NCI-H2227 treated with DMSO at 0.1 percent for 48 hours (cell line): ENCODE measurements at regions not wholly inside any gene's neighbourhood (a gene's known extent, or its start where the extent isn't known, plus 50 kb on each side); places are given as distances from the start of the nearest gene placed in this dataset.

Experiments used
- DNase-seq: peaks from one replicate; lab custom pipeline; 2025; lab: John Stamatoyannopoulos, UW

DNA sequence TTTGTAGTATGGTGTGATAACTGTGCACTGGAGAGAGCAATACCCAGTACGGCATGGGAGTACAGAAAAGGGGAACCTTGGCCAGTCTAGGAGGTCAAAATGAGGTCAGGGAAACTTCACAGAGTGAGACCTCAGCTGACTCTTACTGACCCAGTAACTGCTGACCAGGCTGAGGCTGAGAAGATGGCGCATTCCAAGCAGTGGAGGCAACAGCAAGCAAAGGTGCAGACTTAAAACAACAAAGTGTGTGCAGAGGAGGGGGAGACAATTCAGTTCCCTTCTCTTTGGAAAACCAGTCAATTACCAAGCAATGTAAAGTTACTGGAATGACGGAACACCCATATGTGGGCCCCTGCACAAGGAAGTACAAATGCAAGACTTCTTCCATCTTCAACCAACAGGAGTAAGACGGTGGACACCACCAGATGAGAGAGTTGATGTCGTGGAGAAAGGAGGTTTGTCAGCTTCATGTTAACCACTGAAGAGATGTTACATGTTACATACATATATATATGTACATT lies 54.6 kb upstream of the PRDX6 start:
- no peak for DNase-seq

DNA sequence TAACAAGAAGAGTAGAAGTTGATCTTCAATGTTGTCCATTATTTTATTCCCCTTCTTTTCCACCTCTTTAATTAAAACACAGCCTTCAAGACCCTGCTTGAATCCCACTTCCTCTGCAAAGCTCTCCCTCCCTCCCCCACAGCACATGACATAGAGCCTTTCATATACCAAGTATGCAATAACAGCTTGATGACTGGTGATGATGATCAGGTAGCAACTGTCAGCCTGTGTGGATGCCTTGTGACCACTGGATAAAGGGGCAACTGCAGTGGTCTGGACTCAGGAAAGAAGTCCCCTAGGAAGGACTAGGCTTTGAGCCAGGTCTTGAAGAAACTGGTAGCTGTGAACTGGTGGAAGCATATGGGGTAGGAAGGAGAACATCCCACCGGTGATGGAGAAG lies 53.8 kb upstream of the PRDX6 start:
- DNase-seq, result no peak

DNA sequence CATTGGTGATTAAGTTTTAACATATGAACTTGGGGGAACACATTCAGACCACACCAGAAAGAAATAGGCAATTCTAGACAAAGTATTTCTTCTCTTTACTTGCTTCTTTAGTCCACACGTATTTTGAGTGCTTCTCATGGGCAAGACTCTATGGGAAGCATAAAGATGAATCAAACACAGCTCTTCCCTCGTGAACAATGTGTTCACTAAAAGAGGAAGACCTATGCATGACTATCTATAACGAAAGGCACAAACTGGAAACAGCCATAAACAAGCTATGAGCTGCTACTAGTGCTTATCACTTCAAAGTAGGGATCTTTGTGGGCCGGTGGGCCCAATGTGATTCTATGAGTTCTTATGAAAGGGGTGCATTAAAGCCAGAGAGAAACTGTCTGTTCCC lies 53.0 kb upstream of the PRDX6 start:
- no peak for DNase-seq

DNA sequence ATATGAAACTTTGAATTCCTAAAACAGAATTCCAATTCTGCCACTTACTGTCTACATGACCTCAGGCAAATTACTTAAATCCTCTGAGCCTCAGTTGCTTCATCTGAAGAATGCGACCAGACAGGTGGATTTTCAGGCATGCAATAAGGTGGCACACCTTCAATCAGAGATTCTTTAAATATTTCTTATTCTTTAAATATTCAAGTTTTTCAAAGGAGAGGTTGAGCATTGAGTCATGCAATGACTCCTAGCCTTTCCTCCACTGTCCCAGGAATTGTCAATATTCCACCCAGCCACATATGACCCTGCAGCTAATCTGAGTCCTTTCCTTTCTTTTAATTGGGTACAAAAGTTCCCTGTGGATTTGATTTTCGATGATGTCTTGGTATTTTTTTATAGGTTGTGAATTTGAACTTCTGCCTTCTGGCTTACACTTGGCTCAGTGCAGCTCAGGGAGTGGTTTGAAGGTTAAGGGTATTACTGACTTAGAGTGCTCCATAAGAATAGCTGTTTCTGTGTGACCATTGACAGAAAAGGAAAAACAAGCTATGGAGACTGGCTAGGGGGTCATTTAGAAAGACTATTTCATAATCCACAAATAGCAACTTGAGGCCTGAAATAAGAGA lies 52.2 kb upstream of the PRDX6 start:
- no peak for DNase-seq

DNA sequence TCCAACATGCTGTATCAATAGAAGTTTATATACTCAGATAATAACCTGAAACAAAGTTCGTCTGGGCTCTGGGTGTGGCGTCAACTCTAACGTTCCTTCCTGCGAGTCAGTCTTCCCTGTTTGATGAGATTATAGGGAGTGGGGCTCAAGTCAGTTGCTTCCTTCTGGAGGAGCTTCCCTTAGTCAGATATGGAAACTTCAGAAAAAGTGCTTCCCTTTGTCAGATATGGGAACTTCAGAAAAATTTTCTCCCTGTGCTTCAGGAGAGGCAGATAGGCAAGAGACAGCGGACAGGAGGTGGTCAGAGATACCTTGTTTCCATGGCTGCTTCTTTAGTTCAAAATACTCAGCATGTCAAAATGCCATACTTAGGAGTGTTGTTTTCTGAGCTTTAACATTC lies 51.1 kb upstream of the PRDX6 start:
- DNase-seq, result no peak

DNA sequence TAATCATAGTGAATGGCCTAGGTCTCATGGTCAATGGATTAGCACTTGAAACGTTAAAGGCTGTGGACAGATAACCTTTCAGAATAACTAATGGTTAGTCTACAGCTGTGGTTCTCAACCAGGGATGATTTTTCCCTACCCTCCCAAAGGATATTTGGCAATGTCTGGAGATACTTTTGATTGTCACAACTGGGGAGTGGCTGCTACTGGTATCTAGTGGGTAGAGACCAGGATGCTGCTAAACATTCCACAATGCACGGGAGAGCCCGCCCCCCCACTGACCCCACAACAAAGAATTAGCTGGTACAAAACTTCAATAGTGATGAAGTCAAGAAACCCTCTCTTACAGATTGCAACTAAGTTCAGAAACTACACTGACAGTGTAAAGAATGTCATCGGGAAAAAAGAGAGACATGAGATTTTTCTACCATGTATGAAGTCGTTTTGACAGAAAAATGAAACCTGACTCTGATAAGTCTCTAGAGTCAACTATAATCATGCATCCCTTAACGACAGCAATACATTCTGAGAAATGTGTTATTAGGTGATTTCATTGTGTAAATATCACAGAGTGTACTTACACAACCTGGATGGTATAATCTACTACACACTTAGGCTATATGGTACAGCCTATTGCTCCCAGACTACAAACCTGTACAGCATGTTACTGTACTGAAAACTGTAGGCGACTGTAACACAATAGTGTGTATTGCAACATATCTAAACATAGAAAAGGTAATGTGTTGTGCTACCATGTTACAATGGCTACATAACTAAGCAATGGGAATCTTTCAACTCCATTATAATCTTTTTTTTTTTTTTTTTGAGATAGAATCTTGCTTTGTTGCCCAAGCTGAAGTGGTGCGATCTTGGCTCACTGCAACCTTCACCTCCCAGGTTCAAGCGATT lies 49.7 kb upstream of the PRDX6 start:
- no peak for DNase-seq
